GM12875 (cell line): ENCODE measurements at regions not wholly inside any gene's neighbourhood (a gene's known extent, or its start where the extent isn't known, plus 50 kb on each side); places are given as distances from the start of the nearest gene placed in this dataset.

Experiments used
- H3K4me3 ChIP-seq: one replicate; pipeline ENCODE4 v1.5.1; 2011; ENCODE audit warnings: low read depth, low read length, control low read depth
- CTCF ChIP-seq: IDR thresholded peaks from 2 replicates; pipeline ENCODE4 v1.5.1; 2011; ENCODE audit warnings: low read depth, mild to moderate bottlenecking, control low read depth, inconsistent platforms, low read length, moderate library complexity, borderline replicate concordance; ENCODE audit not compliant: insufficient read depth

- no peak for TF ChIP-seq CTCF
Observed at GRCh38 chr13:85501616-85502015, 297.6 kb downstream of the SLITRK6 start.

GRCh38 chr13:85500696-85501256 is 298.4 kb downstream of the SLITRK6 start:
- no peak overlapping the region for H3K4me3 ChIP-seq
- TF ChIP-seq CTCF: no peak

More at GRCh38 chr13:85501616-85502015, 297.6 kb downstream of the SLITRK6 start:
- no peak overlapping the region for H3K4me3 ChIP-seq

GRCh38 chr13:85498774-85499173 is 300.4 kb downstream of the SLITRK6 start:
- H3K4me3 ChIP-seq: no peak overlapping the region
- TF ChIP-seq CTCF: no peak

- no peak for TF ChIP-seq CTCF
- H3K4me3 ChIP-seq: no peak overlapping the region
Observed at GRCh38 chr13:85497652-85498051, 301.6 kb downstream of the SLITRK6 start.

GRCh38 chr13:85492283-85492682 is 306.9 kb downstream of the SLITRK6 start:
- H3K4me3 ChIP-seq: no peak overlapping the region
- TF ChIP-seq CTCF: no peak

- TF ChIP-seq CTCF: no peak
- H3K4me3 ChIP-seq: no peak overlapping the region
Observed at GRCh38 chr13:85486663-85487062, 312.6 kb downstream of the SLITRK6 start.

- TF ChIP-seq CTCF: no peak
- H3K4me3 ChIP-seq: no peak overlapping the region
Observed at GRCh38 chr13:85473144-85473543, 326.1 kb downstream of the SLITRK6 start.
